GM12874 (cell line): ENCODE measurements at regions not wholly inside any gene's neighbourhood (a gene's known extent, or its start where the extent isn't known, plus 50 kb on each side); places are given as distances from the start of the nearest gene placed in this dataset.

ENCODE experiments used
- TF ChIP-seq, protein P1 (sequence below): IDR thresholded peaks from 2 replicates; pipeline ENCODE4 v1.5.1; 2011; ENCODE audit warnings: low read depth, mild to moderate bottlenecking, control low read depth, low read length, moderate library complexity; ENCODE audit not compliant: insufficient read depth

DNA sequence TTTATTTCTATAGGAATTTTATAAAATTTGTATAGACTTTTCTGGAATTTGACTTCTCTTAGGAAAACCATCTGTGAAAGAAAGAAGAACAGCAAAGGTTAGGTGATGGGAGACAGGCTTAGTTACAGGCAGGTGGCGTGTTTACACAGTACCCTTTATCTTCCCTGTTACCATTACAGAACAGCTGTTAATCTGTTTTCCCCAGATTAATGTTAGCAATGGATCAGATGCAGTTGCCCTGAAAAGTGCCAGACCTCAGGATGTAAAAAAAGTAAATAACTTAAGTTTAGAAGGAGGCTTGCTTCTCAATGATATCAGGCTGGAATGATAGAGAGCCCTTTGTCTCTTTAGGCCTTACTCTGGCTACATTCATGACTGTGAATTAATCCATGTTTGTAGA, 1186.5 kb upstream of the TENM4 start:
- TF ChIP-seq, protein P1, sequence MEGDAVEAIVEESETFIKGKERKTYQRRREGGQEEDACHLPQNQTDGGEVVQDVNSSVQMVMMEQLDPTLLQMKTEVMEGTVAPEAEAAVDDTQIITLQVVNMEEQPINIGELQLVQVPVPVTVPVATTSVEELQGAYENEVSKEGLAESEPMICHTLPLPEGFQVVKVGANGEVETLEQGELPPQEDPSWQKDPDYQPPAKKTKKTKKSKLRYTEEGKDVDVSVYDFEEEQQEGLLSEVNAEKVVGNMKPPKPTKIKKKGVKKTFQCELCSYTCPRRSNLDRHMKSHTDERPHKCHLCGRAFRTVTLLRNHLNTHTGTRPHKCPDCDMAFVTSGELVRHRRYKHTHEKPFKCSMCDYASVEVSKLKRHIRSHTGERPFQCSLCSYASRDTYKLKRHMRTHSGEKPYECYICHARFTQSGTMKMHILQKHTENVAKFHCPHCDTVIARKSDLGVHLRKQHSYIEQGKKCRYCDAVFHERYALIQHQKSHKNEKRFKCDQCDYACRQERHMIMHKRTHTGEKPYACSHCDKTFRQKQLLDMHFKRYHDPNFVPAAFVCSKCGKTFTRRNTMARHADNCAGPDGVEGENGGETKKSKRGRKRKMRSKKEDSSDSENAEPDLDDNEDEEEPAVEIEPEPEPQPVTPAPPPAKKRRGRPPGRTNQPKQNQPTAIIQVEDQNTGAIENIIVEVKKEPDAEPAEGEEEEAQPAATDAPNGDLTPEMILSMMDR: no peak

DNA sequence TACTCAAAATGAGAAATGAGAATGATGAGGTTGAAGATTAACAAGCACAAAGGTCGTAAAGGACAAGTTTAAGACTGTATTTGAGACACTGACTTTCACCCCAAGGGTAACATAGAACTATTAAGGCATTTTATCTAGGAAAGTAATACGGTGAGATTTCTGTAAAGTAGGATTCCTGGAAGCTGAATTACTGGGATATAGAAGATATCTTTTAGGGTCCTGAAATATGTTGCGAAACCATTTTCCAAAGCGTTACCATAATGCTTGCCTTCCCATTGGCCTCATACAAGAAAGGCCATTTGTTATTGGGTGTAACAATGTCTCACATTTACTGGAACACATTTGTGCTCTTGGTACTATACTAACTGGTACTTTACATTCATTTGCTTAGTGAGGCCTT, 1185.9 kb upstream of the TENM4 start:
- TF ChIP-seq, protein P1: no peak

DNA sequence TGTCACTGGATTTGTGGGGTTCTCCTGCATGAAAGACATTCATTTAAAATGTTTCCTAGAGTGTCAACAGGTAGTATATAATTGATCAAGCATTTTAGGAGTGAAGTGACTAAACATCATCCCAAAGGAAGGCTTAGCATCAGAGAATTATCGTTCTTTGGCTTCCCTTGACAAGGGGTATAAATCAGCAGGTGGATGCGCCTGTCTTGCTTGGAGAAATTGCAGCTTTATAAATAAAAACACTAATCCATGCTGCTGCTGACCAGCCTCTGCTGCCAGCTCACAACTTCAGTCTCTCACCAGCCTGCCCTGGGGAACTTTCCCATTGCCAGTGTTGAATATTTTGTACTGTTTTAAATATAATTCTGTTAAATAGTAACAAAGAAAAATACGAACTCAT, 1184.7 kb upstream of the TENM4 start:
- TF ChIP-seq, protein P1: no peak

DNA sequence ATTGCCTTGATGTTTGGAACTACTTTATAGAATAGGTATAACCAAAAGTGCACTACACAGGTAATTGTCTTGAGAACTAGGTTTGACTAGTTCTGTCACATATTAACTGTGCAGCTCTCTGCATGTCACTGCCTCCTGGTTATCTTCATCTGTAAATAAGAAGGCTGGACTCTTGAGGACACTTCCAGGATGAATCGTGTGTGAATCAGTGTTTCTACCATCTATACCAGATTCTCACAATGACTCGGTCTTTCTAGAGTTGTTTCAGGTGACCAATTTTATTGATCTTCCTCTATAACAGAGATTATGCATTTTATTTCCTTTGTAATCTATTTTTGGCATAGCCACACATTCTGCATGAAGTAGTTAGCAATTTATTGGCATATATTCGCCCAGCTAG, 1181.0 kb upstream of the TENM4 start:
- TF ChIP-seq, protein P1: no peak

DNA sequence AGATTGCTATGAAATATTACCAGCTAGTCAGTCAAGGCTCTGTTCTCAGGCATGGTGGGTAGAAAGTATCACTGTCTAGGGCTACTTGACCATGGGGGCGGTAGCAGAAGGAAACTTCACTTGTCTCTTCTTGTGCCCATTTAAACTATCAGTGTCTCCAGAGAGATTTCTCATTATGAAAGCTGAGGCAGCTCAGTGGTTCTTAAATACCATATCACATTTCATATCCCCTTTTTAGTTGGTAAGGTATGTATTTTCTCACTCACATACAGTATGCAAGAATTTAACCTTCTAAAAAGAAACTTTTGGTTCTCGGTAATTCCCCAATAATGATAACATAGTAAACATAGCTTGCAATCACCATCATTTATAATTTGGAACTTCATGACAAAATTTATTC, 1180.0 kb upstream of the TENM4 start:
- TF ChIP-seq, protein P1: no peak

DNA sequence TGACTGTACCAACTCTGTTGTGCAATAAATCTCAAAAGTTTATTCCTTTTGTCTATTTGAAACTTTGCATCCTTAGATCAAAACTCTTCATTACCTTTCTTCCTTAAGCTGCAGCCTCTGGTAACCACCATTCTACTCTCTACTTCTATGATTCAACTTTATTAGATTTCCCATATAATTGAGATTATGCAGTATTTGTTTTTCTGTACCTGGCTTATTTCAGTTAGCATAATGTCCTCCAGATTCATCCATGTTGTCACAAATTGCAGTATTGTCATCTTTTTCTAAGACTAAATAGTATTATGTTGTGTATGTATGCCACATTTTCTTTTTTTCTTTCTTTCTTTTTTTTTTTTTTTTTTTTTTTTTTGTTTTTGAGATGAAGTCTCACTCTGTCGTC, 1176.3 kb upstream of the TENM4 start:
- TF ChIP-seq, protein P1: no peak

DNA sequence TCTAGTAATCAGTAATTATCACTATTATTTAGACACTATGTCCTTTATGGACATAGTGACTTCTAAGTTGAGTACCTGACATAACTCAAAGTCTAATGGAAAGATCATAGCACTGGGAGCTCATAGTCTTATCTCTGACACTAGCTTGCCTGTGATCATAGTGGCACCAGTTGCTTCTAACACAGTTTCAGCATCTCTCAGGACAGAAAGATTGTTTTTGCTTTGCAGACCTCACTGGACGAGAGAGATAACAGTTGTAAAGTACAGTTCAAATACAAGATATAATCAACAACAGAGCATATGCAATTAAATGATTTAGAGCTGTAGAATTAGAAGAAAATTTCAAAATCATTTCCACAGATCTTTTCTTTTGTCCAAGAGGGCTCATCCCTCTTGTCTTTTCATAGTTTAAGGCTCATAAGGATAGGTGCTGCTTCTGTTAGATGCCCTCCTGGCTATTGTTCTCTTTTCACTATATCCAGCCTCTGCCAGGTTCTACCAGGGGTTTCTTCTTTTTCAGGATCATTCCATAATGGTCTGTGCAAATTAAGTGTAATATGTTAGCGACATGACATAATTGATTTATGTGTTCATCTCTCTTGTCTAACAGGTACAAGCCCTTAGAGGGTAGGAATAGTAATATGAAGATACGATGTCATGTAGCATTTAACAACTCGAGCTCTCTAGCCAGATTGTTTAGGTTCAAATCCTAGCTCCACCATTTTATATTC, 1175.4 kb upstream of the TENM4 start:
- TF ChIP-seq, protein P1: no peak
